HG03139 (cell line): ENCODE measurements at regions not wholly inside any gene's neighbourhood (a gene's known extent, or its start where the extent isn't known, plus 50 kb on each side); places are given as distances from the start of the nearest gene placed in this dataset.

ENCODE experiments used
- ATAC-seq: cut with Tn5 transposase; IDR thresholded peaks from one replicate; pipeline ENCODE4 v1.9.1; 2021; ENCODE audit not compliant: unreplicated experiment

- ATAC-seq = no peak
Measured at GRCh38 chr5:40414922-40415321, 264.8 kb upstream of the PTGER4 start.

GRCh38 chr5:40413743-40414142 is 266.0 kb upstream of the PTGER4 start:
- ATAC-seq = no peak

- ATAC-seq = no peak
Measured at GRCh38 chr5:40412771-40413170, 266.9 kb upstream of the PTGER4 start.

GRCh38 chr5:40410964-40411635 is 268.6 kb upstream of the PTGER4 start:
- no peak for ATAC-seq

GRCh38 chr5:40410231-40410861 is 269.4 kb upstream of the PTGER4 start:
- no peak for ATAC-seq

- ATAC-seq = no peak
Measured at GRCh38 chr5:40409601-40410000, 270.1 kb upstream of the PTGER4 start.

GRCh38 chr5:40406741-40407211 is 272.9 kb upstream of the PTGER4 start:
- ATAC-seq = no peak

- no peak for ATAC-seq
Measured at GRCh38 chr5:40405996-40406740, 273.5 kb upstream of the PTGER4 start.

- no peak for ATAC-seq
Measured at GRCh38 chr5:40405230-40405629, 274.5 kb upstream of the PTGER4 start.

- ATAC-seq = peak; percentile 62
Measured at GRCh38 chr5:40404613-40405012, 275.1 kb upstream of the PTGER4 start.

GRCh38 chr5:40402007-40402364 is 277.7 kb upstream of the PTGER4 start:
- no peak for ATAC-seq

- ATAC-seq = no peak
Measured at GRCh38 chr5:40401284-40402006, 278.3 kb upstream of the PTGER4 start.

GRCh38 chr5:40400245-40400644 is 279.5 kb upstream of the PTGER4 start:
- no peak for ATAC-seq

GRCh38 chr5:40399349-40399748 is 280.4 kb upstream of the PTGER4 start:
- ATAC-seq = no peak

- ATAC-seq = no peak
Measured at GRCh38 chr5:40397976-40398375, 281.7 kb upstream of the PTGER4 start.

- no peak for ATAC-seq
Measured at GRCh38 chr5:40397091-40397490, 282.6 kb upstream of the PTGER4 start.

GRCh38 chr5:40396317-40396716 is 283.4 kb upstream of the PTGER4 start:
- ATAC-seq = no peak

GRCh38 chr5:40395251-40395650 is 284.5 kb upstream of the PTGER4 start:
- ATAC-seq = no peak

- ATAC-seq = no peak
Measured at GRCh38 chr5:40394698-40395097, 285.0 kb upstream of the PTGER4 start.

GRCh38 chr5:40391642-40392041 is 288.1 kb upstream of the PTGER4 start:
- ATAC-seq = no peak
